Smooth muscle cell of the brain vasculature (primary cell): ENCODE measurements at regions not wholly inside any gene's neighbourhood (a gene's known extent, or its start where the extent isn't known, plus 50 kb on each side); places are given as distances from the start of the nearest gene placed in this dataset.

Experiments
- DNase-seq: peaks from one replicate; pipeline ENCODE4 v3.0.0-alpha.2; 2012; ENCODE audit warnings: low read depth, low spot score

DNA sequence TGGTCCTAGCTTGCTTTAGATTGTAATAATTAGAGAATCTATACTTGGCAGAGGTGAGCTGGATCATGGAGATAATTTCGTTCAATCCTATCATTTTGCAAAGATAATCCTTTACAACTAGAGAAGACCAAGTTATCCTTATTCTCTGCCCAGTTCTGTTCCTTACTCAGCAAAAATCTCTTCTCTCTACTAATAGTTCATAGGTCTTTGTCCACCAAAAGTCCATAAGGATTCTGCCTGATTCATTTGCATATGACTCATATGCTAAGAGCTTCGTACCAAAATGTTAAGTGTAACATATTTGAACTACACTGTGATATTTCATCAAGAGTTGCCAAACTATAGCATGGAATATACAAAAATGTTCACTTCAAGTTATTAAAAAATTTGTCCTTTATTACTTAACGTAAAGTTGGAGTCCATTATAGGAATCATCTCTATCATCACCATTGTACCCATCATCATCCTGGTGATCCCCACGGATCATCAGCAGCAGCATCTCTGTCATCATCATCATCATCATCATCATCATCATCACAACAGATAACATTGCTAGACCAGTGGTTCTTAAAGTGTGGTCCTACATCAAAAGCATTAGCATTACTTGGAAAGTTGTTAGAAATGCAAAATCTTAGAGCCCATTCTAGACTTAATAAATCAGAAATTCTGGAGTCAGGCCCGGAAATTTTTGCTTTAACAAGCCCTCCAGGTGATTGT is 463.0 kb downstream of the DHX35 start:
- DNase-seq: no peak

DNA sequence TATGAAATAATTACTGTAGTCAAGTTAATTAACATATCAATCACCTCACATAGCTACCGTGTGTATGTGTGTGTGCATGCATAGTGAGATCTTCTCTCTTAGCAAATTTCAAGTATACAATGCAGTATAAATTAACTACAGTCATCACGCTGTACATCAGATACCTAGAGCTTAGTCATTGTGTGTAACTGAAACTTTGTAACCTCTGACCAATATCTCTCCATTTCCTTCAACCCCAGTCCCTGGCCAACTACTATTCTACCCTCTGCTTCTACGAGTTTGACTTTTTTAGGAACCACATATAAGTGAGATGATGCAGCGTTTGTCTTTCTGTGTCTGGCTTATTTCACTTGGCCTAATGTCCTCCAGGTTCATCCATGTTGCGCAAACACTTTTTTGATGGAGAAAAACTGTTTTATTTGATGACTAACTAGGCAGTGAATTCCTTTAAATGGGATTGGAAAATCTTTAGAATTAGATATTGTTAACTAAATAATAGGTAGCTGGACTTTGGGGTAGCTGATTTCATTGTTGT is 459.5 kb downstream of the DHX35 start:
- no peak for DNase-seq

DNA sequence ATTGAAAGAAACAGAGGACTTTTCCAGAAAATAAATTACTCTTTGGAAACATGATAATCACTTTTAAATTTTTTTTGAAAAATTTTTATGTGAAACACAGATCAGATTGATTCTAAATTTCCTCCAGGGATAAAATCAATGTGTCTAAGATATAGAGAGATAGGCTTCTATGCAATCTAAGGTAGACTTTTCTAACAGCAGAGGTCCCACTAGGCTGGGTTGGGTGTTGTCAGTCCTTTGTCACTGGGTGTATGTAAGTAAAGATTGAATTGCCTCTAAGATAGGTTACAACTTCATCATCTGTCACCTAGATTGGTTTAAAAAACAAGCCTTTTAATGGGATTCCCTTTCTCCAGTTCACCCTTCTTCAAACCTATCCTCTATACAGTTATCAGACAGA is 449.9 kb downstream of the DHX35 start:
- DNase-seq: no peak

DNA sequence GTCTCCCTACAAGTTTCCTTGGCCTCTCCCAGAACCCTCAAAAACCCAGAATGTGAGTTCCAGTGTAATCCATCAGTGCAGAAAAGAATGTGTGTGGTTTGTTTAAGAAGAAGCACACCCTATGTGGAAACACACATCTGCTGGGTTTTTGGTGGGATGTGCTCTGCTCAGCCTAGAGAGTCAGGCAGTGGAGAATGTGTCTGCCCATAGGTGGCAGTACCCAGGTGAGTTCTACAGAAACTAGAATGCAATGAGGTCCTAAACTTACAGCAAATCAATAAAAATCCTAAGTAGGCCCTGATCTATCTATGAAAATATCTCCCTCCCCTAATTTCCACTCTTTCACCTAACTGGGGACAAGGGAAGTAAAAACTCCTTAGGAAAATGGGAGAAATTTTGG is 437.3 kb downstream of the DHX35 start:
- no peak for DNase-seq

DNA sequence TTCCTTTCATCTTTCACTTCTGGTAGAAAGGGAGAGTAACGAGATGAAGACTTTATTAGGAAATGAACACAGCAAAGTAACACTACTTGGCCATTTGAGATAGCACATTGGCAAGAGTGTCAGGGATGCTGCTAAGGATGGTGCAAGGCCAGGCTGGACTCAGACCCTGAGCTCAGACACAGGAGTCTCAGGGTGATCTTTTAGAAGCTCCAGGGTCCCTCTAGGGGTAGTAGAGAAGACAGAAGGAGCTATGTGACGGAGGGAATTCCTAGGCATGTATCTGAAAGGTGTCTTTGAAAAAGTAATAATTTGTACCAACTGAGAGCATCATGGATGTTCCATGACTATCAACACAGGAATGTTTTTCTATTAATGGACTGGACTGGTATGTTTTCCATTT is 436.5 kb downstream of the DHX35 start:
- no peak for DNase-seq

DNA sequence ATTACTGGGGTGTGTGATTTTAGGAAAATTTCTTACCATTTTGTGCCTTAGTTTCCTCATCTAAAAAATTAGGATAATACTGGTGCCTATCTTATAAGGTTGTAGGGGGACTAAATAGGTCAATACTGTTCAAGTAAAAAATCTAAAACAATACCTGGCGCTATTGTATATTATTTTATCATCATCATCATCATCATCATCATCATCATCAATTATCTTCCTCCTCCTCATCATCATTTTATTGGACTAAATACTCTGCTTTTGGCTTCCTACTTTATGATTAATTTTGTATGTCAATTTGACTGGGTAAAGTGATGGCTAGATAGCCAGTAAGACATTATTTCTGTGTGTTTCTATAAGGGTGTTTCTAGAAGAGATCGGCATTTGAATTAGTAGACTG is 435.5 kb downstream of the DHX35 start:
- DNase-seq: no peak

DNA sequence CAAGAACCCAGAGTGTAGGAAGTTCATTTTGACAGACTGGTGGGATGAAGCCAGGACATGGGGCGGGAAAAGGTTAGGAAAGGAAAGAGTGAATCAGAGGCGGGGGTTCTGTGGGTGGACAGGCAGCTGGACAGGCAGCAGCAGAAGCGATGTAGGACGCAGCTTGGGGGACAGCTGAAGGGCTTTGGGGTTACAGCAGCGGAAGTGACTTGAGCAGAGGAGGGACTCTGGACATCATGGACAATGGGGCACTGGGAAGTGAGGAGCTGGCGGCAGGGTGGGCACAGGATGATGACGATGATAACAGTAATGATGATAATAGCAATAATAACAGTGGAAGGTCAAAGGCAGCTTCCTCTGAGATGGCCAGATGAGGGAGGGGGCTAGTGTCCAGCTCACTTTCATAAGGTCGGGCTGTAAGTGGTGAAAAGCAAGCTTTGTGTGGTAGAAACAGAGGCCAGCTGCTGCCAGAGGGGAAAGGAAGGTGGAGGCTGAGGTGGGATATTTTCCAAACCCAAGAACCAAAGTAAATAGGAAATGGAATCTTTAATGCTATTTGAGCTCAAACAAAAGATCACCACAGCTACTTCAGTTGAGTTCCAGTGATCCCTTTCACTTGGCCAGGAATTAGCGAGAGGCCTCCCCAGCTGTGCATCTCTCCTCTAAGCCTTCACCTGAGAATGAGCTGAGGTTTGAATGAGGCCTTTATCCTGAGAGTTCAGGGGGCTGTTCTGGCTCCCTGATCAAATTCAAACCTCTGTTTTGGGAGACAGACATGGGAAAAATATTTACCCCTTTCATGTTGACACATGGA is 433.5 kb downstream of the DHX35 start:
- no peak for DNase-seq

DNA sequence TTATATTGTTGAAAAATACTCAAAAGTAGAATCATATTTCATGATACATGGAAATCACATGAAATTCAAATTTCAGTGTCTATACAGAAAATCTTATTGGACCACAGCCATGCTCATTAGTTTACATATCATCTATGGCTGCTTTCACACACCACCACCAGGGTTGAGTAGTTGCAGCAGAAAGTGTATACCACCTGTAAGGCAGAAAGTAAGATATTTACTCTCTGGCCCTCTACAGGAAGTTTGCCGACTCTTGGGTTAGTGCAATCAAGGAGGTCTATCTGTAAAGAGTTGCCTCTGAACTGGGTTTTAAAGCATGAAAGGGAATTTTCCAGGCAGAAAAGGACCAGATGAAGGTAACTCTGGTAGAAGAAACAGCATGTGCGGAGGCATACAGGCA is 432.3 kb downstream of the DHX35 start:
- no peak for DNase-seq

DNA sequence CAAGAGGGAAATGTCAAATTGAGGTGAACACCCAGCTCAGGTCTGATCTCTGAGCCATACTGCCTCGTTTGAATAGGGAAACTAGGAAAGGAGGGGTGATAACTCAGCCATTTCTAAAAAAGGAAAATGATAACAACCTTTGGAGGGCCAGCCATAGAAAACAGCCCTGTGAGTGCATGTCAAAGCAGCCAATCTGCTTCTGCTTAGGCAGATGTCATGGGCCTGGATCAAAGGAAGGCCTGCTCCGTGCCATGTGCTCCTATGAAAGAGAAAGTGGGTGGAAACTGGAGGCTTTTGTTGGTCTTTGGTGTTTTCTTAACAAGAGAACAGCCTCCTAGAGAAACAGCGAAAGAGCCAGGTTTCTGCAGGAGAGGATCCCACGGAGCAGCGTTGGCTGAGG is 428.0 kb downstream of the DHX35 start:
- no peak for DNase-seq

DNA sequence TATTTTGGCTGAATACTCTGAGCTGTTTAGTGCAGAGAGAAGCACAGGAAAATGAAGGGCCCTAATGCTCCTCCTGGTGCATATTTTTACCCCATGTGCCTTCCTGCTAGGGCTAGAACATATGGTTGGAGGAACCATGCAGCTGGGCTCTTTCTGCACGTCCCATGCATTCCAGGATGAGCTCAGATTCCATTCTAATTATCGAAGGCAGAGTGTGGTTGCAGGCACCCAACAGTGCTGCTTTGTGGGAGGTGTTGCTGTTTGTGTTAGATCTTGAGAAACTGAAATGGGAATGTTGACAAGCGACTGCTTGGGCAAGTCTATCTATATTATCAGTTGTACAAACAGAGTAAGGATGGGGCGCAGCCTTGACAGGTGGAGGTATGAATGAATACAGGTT is 419.5 kb downstream of the DHX35 start:
- no peak for DNase-seq

DNA sequence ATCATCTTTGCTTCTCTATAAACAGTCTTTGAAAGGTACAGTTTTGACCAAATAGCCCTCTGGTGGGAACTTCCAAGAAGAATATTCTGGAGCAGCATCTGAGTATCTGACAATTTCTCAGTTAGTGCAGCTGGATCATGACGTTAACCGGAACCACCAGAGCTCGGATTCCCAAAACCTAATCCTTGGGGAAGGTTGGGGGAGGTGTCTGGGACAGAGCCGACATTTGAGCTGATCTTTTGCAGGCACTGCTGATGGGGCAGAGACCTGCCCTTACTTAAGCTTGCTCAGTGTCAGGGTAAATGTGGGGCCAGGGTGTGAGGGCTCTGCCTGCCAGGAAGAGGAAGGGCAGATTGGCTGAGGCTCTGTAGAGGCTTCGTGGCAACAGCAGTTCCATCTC is 416.6 kb downstream of the DHX35 start:
- DNase-seq: no peak

DNA sequence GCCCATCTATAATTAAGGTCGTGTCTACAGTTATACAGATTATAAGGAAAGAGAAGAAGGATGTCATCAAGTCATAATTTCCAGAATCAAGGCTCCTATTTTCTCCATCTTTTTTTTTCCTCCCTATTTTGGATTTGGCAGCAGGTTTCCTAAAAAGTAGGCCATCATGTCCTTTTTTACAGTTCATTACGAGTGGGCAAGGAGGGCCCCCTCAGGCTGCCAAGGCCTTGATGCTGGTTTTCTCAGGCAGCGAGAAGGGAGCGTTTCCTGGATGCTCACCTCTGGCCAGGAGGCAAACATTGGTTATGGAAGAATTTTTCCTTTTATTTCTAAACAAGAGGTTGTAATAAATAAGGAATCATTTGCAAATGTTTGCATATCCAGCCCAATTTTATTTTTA is 414.6 kb downstream of the DHX35 start:
- no peak for DNase-seq

DNA sequence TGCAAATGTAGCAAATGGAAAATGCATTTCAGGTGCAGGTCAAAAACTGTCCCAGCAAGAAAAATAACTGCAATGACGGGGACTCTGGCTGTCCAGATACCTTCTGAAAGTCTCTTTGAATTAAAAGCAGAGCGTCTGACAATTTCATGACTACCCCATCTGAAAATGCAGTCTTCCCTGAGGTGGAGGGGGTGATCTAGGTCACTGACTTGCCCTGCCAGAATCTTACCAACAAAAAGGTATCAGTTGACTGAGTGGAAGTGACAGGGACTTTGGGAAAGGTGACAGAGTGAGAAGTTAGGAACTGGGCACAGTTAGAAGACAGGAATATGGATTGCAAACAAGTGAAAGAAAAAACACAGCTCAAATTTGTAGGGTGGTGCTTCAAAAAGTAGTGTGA is 402.2 kb downstream of the DHX35 start:
- no peak for DNase-seq

DNA sequence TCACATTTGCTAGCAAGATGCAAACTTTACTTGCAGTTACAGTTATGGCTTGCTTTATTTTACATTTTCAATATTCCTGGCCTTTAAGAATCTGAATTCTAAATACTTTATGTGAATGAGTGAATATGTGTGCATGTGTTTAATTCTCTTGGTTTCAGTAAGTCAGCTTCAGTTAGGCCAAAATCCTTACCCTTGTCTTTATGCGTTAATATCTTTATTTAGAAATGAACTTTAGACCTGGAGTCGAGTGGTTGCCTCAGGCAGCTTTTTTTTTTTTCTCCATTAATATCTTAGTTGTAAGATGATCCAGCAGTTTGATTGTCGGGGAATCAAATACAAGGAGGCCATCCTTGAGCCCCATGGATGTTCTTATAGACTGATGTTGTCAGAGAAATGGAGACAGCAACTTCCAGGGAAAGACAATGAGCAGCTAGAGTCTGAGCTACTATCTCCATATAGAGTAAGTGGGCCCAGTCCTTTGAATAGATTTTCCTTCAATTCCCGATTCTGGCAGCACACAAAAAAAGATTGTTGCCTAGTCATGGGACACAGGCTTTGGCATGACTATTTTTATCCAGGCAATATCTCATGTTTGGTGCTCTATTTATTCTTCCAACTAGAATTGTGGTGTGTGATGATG is 398.0 kb downstream of the DHX35 start:
- no peak for DNase-seq

DNA sequence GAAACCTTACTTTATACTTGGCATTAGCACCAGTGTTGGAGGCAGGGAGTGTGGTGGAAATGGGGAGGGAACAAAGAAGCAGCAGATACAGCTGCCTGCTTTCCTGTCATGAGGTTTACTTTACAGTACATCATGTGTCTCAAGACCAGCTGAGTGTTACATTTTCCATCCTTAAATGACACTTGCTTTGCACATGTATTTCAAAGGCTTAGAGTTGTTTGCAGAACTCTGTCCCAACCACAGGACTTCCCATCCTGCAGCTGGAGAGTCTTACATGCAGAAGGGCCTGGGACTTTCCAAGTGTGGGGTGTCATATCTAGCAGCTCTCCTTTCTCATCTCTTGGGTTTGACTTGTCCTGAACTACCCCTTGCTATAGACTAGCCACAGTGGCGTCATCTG is 395.9 kb downstream of the DHX35 start:
- DNase-seq: no peak

DNA sequence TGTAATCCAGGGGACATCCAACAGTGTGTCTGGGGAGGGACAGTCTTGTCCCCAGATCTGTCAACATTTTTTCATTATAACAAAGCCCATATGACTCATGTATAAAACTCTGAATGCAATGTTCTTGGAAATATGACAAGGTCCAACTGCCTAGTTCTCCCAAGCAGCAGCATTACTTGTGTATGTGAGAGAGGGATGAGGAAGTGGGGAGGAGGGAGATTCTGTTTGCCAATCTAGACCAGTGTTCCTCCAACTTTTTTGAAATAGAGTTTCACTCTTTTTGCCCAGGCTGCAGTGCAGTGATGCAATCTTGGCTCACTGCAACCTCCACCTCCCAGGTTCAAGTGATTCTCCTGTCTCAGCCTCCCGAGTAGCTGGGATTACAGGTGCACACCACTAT is 394.8 kb downstream of the DHX35 start:
- no peak for DNase-seq

DNA sequence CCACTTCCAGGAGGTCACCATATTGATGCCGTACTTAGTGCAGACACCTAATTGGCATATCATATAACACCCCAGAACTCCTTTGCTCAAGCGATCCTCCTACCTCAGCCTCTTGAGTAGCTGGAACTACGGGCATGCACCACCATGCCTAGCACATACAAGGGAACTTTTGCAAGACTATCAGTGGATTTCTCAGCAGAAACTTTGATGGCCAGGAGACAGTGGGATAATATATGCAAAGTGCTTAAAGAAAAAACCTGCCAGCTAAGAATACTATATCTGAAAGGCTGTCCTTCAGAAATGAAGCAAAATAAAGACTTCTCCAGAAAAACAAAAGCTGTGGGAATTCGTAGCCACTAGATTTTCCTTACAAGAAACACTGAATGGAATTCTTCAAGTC is 387.1 kb downstream of the DHX35 start:
- DNase-seq: no peak

DNA sequence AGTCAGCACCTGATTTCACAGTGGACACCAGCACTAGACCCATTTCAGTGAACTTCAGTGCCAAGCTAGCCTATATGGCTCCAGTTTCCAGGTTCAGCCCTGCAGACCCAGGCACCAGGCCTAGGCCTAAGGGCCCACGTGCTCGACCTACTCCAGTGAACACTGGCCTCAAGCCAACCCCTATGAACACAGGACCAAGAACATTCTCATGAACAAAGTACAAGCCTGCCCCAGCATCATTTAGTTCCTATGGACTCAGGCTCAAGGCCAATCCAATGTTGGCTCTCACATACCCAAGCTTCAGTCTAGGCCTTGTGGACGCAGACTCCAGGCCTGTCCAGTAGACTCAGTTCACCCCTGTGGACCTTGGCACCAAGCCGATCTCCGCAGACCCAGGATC is 385.5 kb downstream of the DHX35 start:
- no peak for DNase-seq

DNA sequence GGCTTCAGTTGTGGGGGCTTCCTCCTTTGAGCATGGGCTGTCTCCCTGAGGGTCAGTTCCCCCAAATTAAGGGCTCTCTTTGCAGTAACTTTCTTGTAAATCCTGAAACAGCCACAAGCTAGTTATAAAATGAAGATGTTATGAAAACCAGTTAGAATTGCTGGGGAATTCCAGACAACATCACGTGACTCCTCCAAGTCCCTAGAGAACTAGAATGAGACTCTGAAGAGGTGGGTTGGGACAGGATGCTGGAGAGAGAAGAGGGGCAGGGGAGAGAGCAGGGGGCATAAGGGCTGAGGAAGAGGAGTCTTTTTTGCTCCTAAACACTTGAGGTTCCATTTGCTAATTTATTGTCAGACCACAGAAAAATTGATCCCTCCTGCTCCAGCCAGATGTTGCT is 380.3 kb downstream of the DHX35 start:
- no peak for DNase-seq

DNA sequence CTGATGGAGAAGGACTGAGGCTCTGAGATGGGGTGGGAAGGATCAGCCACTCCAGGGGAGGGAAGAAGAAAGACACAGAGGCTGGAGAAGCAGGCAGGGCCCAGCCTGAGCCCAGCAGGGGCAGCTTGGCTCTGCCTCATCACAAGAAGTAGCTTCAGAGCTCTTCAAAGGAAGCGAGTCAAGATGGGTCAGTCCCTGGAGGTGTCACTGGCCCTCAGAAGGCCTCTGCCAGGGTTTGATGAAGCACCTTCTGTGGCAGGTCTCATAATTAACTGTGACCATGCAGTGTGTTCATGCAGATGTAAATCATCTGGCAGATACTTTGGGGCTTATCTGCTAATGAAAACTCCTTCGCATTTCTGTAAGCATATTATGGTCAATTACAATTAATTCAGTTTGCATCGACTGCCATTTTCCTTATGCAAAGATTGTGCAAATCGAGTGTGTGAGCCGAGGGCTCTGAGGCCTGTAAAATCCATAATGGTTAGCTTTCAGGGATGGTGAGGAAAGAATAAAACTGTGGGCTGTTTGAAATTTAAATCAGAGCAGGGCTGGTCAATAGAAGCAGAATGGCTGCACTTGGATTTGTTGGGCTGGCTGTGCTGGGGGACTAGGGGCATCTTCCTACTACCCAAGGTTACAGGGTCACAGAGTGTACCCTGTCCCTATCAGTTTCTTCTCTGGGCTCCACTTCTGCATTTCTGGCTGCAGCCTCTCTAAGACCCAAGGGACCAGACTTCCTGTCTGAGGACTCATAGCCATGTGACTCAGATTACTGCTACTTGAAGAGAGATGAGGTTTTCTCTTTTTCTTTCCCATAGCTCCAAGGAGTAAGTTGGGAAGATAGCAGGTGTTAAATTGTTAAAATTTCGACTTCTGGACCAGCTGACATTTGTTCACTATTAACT is 376.6 kb downstream of the DHX35 start:
- no peak for DNase-seq

DNA sequence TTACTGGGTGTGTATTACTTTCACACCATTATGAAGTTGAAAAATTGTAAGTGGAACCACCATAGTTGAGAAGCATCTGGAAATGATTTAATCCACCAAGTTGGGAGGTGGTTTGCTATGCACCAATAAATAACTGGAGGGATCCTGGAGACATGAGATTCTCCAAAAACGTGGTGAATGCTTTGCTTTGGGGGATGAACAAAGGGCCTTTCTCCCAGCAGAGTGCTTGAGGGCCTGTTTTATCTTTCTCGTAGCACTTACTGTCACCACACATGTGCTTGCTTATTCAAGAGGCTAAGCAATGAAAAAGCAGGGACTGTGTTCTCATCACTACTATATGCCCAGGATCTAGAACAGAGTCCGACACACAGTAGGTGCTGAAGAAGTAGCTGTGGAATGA is 371.1 kb downstream of the DHX35 start:
- no peak for DNase-seq

DNA sequence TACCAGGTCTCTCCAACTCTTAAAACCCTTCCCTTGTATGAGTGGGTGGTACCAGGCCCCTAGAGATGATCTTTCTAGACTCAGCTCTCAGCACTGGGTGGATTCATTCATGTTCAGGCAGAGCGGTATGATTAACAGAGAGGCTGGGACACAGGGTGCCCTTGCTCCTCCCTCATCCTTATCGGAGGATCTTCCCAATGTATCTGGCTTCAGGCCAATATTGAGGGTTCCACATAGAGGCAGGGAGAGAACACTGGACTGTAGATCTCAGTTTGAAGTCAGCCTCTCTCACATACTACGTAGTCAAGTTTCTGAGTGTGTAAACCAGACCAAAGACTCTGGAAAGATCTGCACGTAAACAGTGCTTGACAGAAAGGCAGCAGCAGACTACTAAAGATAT is 366.2 kb downstream of the DHX35 start:
- no peak for DNase-seq
